Neuronal stem cell (in vitro differentiated cells): ENCODE measurements at regions not wholly inside any gene's neighbourhood (a gene's known extent, or its start where the extent isn't known, plus 50 kb on each side); places are given as distances from the start of the nearest gene placed in this dataset.
A peak's percentile ranks its signal among the peaks of the same experiment; 100 is the strongest.

ENCODE experiments used
- DNase-seq: peaks from one replicate; pipeline ENCODE4 v3.0.0-alpha.2; 2013; ENCODE audit warnings: low spot score
- H2AFZ ChIP-seq: one replicate; pipeline ENCODE4 v1.6.1; 2013; ENCODE audit warnings: mild to moderate bottlenecking, low read length, inconsistent platforms
- H2AK5ac ChIP-seq: 2 replicates; pipeline ENCODE4 v1.6.1; 2013; ENCODE audit warnings: low read depth, mild to moderate bottlenecking, inconsistent platforms, low read length, moderate library complexity, mixed read lengths
- H2BK120ac ChIP-seq: 2 replicates; pipeline ENCODE4 v1.6.1; 2013; ENCODE audit warnings: low read depth, mild to moderate bottlenecking, inconsistent platforms, low read length, moderate library complexity, mixed read lengths
- H2BK12ac ChIP-seq: one replicate; pipeline ENCODE4 v1.6.1; 2013; ENCODE audit warnings: low read length, inconsistent platforms
- H2BK15ac ChIP-seq: 2 replicates; pipeline ENCODE4 v1.6.1; 2013; ENCODE audit warnings: mild to moderate bottlenecking, low read length, inconsistent platforms, mixed read lengths
- H2BK5ac ChIP-seq: one replicate; pipeline ENCODE4 v1.6.1; 2013; ENCODE audit warnings: inconsistent platforms, mild to moderate bottlenecking, low read length, moderate library complexity
- H3K14ac ChIP-seq: one replicate; pipeline ENCODE4 v1.6.1; 2013; ENCODE audit warnings: low read length, inconsistent platforms
- H3K18ac ChIP-seq: 2 replicates; pipeline ENCODE4 v1.6.1; 2013; ENCODE audit warnings: low read length, inconsistent platforms
- H3K23ac ChIP-seq: 2 replicates; pipeline ENCODE4 v1.6.1; 2013; ENCODE audit warnings: low read depth, mild to moderate bottlenecking, mixed read lengths, low read length, inconsistent platforms; ENCODE audit not compliant: poor library complexity
- H3K27ac ChIP-seq: replicated peaks from 3 replicates; pipeline ENCODE4 v1.5.1; 2013; ENCODE audit warnings: low read length, inconsistent platforms
- H3K27me3 ChIP-seq, 3 experiments: 2 replicates each; pipeline ENCODE4 v1.6.1; 2013; ENCODE audit warnings: low read length in 3 of 3, mild to moderate bottlenecking in 2 of 3, inconsistent platforms in 1 of 3, low read depth in 1 of 3, mixed read lengths in 1 of 3, moderate library complexity in 1 of 3; ENCODE audit not compliant: control insufficient read depth in 3 of 3, insufficient read depth in 3 of 3
- H3K36me3 ChIP-seq, 2 donors: replicated peaks in 1 of 2; 2 replicates each; pipeline ENCODE4 v1.6.1; 2013; ENCODE audit warnings: low read length in 2 of 2; ENCODE audit not compliant: control insufficient read depth in 2 of 2, insufficient read depth in 2 of 2
- H3K4ac ChIP-seq: 2 replicates; pipeline ENCODE4 v1.6.1; 2013; ENCODE audit warnings: inconsistent platforms, mild to moderate bottlenecking, low read length, moderate library complexity
- H3K4me1 ChIP-seq, 2 donors: 1 replicate in 1 of 2; 2 replicates in 1 of 2; pipeline ENCODE4 v1.6.1; 2013; ENCODE audit warnings: low read length in 2 of 2, low read depth in 1 of 2; ENCODE audit not compliant: control insufficient read depth in 2 of 2, insufficient read depth in 1 of 2
- H3K4me2 ChIP-seq: one replicate; pipeline ENCODE4 v1.6.1; 2013; ENCODE audit warnings: mild to moderate bottlenecking, low read length, inconsistent platforms; ENCODE audit not compliant: insufficient read depth, poor library complexity, severe bottlenecking
- H3K4me3 ChIP-seq, 2 donors: 2 replicates each; pipeline ENCODE4 v1.5.1; 2013; ENCODE audit warnings: low read length in 2 of 2, mild to moderate bottlenecking in 2 of 2, inconsistent platforms in 1 of 2, moderate library complexity in 1 of 2
- H3K79me1 ChIP-seq: one replicate; pipeline ENCODE4 v1.6.1; 2013; ENCODE audit warnings: low read depth, mild to moderate bottlenecking, inconsistent platforms, low read length, moderate library complexity
- H3K9ac ChIP-seq: one replicate; pipeline ENCODE4 v1.6.1; 2013; ENCODE audit warnings: mild to moderate bottlenecking, low read depth, low read length, inconsistent platforms; ENCODE audit not compliant: poor library complexity
- H3K9me3 ChIP-seq, 2 donors: replicated peaks in 1 of 2; 2 replicates each; pipeline versions ENCODE3 to v1.6.1; 2013; ENCODE audit warnings: low read length in 2 of 2, mild to moderate bottlenecking in 2 of 2, inconsistent platforms in 1 of 2, low read depth in 1 of 2, mixed read lengths in 1 of 2, moderate library complexity in 1 of 2; ENCODE audit not compliant: control insufficient read depth in 2 of 2, insufficient read depth in 1 of 2
- H4K8ac ChIP-seq: one replicate; pipeline ENCODE4 v1.6.1; 2013; ENCODE audit warnings: low read depth, mild to moderate bottlenecking, inconsistent platforms, low read length, moderate library complexity
- H4K91ac ChIP-seq: one replicate; pipeline ENCODE4 v1.6.1; 2013; ENCODE audit warnings: low read length, low read depth, mild to moderate bottlenecking, inconsistent platforms; ENCODE audit not compliant: poor library complexity
- WGBS, 2 donors: extraction: QIAGEN DNeasy Blood & Tissue Kit; methylation state at CpG; one replicate each; pipeline ENCODE4 v1.1.7; 2013; ENCODE audit warnings: missing lambda C conversion rate in 2 of 2, mixed read lengths in 1 of 2; ENCODE audit not compliant: insufficient read length in 2 of 2, insufficient replicate concordance in 1 of 2; ENCODE audit errors: extremely low coverage in 2 of 2; 5-methylcytosine and 5-hydroxymethylcytosine counted together

DNA sequence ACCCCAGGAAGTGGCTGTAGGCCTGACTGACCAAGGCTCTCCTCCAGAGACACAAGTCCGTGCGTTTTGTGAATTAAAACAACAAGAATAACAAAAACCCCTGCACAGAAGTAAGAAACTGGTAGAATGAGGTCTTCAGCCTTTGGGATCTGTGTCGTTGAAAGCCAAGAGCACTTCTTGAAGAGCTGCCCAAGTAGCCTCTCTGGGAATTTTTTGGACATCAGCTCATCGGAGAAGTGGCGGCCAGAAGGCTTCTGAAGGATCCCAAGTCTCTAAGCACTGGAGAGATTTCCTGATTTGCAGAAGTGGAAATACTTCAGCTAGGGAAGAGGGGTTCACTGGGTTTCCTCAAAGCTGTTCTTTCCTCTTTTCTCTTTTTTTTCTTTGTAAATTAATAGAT lies 100.4 kb upstream of the ZNF536 start:
- H2BK15ac ChIP-seq, result no peak overlapping the region
- peaks cover 0 to 11% of the 10 kb centered on the region in 2 donors for H3K4me1 ChIP-seq
- no peak overlapping the region for H4K91ac ChIP-seq
- no peak overlapping the region for H3K23ac ChIP-seq
- H2BK5ac ChIP-seq, result no peak overlapping the region
- no peak overlapping the region for H3K4me2 ChIP-seq
- no peak overlapping the region for H2AK5ac ChIP-seq
- DNase-seq, result no peak
- no peak overlapping the region for H2BK12ac ChIP-seq
- H2AFZ ChIP-seq, result no peak overlapping the region
- no peak overlapping the region for H3K14ac ChIP-seq
- no peaks in the 10 kb centered on the region for H3K79me1 ChIP-seq
- no peak overlapping the region for H3K27ac ChIP-seq
- H3K27me3 ChIP-seq, result no peaks in the 10 kb centered on the region
- H3K9me3 ChIP-seq, result peaks cover 4 to 10% of the 10 kb centered on the region in 2 donors
- WGBS, 2 donors, result no CpG with 5 or more reads among the region's 5 CpGs
- H3K9ac ChIP-seq, result no peak overlapping the region
- H2BK120ac ChIP-seq, result no peak overlapping the region
- no peak overlapping the region for H3K18ac ChIP-seq
- no peaks in the 10 kb centered on the region for H3K36me3 ChIP-seq
- no peak overlapping the region for H3K4ac ChIP-seq
- H3K4me3 ChIP-seq, result no peak overlapping the region
- H4K8ac ChIP-seq, result no peak overlapping the region

DNA sequence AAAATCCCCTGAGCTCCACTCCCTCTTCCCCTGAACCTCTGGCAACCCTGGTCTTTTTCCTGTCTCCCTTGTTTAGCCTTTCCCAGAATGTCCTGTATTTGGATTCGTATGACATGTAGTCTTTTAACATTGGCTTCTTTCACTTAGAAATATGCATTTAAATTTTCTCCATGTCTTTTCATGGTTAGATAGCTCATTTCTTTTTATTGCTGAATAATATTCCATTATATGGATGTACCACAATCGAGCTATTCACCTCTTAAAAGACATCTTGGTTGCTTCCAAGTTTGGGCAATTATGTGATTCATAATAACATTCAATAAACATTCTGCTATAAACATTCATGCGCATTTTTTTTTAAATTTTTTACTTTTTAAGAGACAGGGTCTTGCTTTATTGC lies 99.6 kb upstream of the ZNF536 start:
- H2BK12ac ChIP-seq, result no peak overlapping the region
- no peak overlapping the region for H3K18ac ChIP-seq
- H2AK5ac ChIP-seq, result no peak overlapping the region
- H3K9ac ChIP-seq, result no peak overlapping the region
- no peak overlapping the region for H2BK15ac ChIP-seq
- no peak overlapping the region for H4K8ac ChIP-seq
- H3K27me3 ChIP-seq, result no peaks in the 10 kb centered on the region
- H3K4me3 ChIP-seq, result no peak overlapping the region
- no peak overlapping the region for H3K4me2 ChIP-seq
- H3K9me3 ChIP-seq, result peaks cover 4 to 10% of the 10 kb centered on the region in 2 donors
- H4K91ac ChIP-seq, result no peak overlapping the region
- H3K23ac ChIP-seq, result no peak overlapping the region
- no peak overlapping the region for H2BK5ac ChIP-seq
- DNase-seq, result no peak
- H2AFZ ChIP-seq, result no peak overlapping the region
- no peaks in the 10 kb centered on the region for H3K79me1 ChIP-seq
- peaks cover 0 to 17% of the 10 kb centered on the region in 2 donors for H3K4me1 ChIP-seq
- no peaks in the 10 kb centered on the region for H3K36me3 ChIP-seq
- H3K4ac ChIP-seq, result no peak overlapping the region
- H3K27ac ChIP-seq, result no peak overlapping the region
- no peak overlapping the region for H2BK120ac ChIP-seq
- H3K14ac ChIP-seq, result no peak overlapping the region
- WGBS, 2 donors, result no CpG with 5 or more reads among the region's 3 CpGs

DNA sequence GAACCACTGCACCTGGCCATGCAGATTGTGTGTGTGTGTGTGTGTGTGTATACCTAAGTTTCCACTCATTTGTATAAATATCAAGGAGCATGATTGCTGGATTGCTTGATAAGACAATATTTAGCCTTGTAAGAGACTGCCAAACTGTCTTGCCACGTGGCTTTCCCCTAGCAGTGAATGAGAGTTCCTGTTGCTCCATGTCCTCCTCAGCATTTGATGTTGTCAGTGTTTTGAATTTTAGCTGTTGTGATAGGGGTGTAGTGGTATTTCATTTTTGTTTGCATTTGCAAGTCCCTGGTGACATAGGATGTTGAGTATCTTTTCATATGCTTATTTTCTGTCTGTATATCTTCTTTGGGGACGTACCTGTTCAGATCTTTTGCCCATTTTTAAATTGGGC lies 99.0 kb upstream of the ZNF536 start:
- no CpG with 5 or more reads among the region's 2 CpGs for WGBS, 2 donors
- no peak overlapping the region for H2AFZ ChIP-seq

DNA sequence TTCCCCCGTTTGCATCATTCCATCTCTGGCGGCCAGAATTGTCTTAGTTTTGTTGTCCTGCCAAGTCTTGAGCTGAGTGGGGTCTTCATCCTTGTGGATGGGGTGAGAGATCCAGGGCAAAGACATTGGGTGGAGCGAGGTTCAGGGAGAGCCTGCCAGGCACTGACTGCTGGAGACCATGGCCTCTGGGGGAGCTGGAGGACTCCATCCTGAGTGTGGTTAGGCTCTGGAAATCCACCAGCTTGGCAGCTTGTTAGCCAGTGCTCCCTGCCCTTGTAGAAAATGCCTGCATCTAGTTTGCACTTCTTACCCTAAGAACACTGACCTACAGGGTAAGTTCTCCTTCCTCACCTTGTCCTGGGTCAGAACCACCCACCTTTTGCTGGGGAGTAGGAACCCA lies 97.2 kb upstream of the ZNF536 start:
- H3K9ac ChIP-seq, result no peak overlapping the region
- H3K4ac ChIP-seq, result no peak overlapping the region
- H2BK5ac ChIP-seq, result no peak overlapping the region
- no peaks in the 10 kb centered on the region for H3K79me1 ChIP-seq
- no peaks in the 10 kb centered on the region for H3K27me3 ChIP-seq
- H3K27ac ChIP-seq, result no peak overlapping the region
- H2BK12ac ChIP-seq, result peak overlapping the region; percentile 75
- H3K23ac ChIP-seq, result no peak overlapping the region
- H2AK5ac ChIP-seq, result peak overlapping the region; percentile 2
- WGBS, 2 donors, result no CpG with 5 or more reads among the region's 3 CpGs
- H3K9me3 ChIP-seq, result peaks cover 4 to 10% of the 10 kb centered on the region in 2 donors
- H4K8ac ChIP-seq, result no peak overlapping the region
- peak overlapping the region; percentile 88 for H3K18ac ChIP-seq
- no peaks in the 10 kb centered on the region for H3K36me3 ChIP-seq
- no peak overlapping the region for H2AFZ ChIP-seq
- no peak overlapping the region for H3K4me3 ChIP-seq
- H3K14ac ChIP-seq, result peak overlapping the region; percentile 87
- no peak overlapping the region for H3K4me2 ChIP-seq
- H2BK15ac ChIP-seq, result peak overlapping the region; percentile 6
- no peak overlapping the region for H2BK120ac ChIP-seq
- no peak for DNase-seq
- peaks cover 0 to 19% of the 10 kb centered on the region in 2 donors for H3K4me1 ChIP-seq
- H4K91ac ChIP-seq, result no peak overlapping the region

More for the DNA sequence above, 99.0 kb upstream of the ZNF536 start:
- no peak overlapping the region for H4K8ac ChIP-seq
- H3K4me2 ChIP-seq, result no peak overlapping the region
- no peak for DNase-seq
- H3K4me3 ChIP-seq, result no peak overlapping the region
- no peak overlapping the region for H2BK5ac ChIP-seq
- no peak overlapping the region for H4K91ac ChIP-seq
- H3K27ac ChIP-seq, result no peak overlapping the region
- no peaks in the 10 kb centered on the region for H3K79me1 ChIP-seq
- peaks cover 0 to 20% of the 10 kb centered on the region in 2 donors for H3K4me1 ChIP-seq
- H3K9me3 ChIP-seq, result peaks cover 4 to 10% of the 10 kb centered on the region in 2 donors
- H2AK5ac ChIP-seq, result no peak overlapping the region
- H3K27me3 ChIP-seq, result no peaks in the 10 kb centered on the region
- H3K4ac ChIP-seq, result no peak overlapping the region
- H3K36me3 ChIP-seq, result no peaks in the 10 kb centered on the region
- H3K23ac ChIP-seq, result no peak overlapping the region
- no peak overlapping the region for H2BK120ac ChIP-seq
- H2BK12ac ChIP-seq, result no peak overlapping the region
- no peak overlapping the region for H3K14ac ChIP-seq
- no peak overlapping the region for H3K18ac ChIP-seq
- H3K9ac ChIP-seq, result no peak overlapping the region
- no peak overlapping the region for H2BK15ac ChIP-seq
